OCI-LY1 (cell line): ENCODE measurements at regions not wholly inside any gene's neighbourhood (a gene's known extent, or its start where the extent isn't known, plus 50 kb on each side); places are given as distances from the start of the nearest gene placed in this dataset.

Experiments
- H2AFZ ChIP-seq: fragments of 200-600 bp; sonication (generic), shearing (Covaris generic); 2 replicates; pipeline ENCODE4 v1.6.0; 2014; ENCODE audit warnings: antibody characterized with exemption, mild to moderate bottlenecking, low read length
- H3F3A ChIP-seq: fragments of 200-600 bp; sonication (generic), shearing (Covaris generic); 2 replicates; pipeline ENCODE4 v1.6.0; 2014; ENCODE audit warnings: mild to moderate bottlenecking, antibody characterized with exemption, low read length, moderate library complexity; ENCODE audit not compliant: insufficient read depth
- H3K27ac ChIP-seq: fragments of 200-600 bp; sonication (generic); 2 replicates; pipeline ENCODE4 v1.5.1; 2014; ENCODE audit warnings: low read length, mixed run types, mild to moderate bottlenecking, low read depth; ENCODE audit not compliant: poor library complexity, severe bottlenecking
- H3K27me3 ChIP-seq: fragments of 200-600 bp; sonication (generic); 2 replicates; pipeline ENCODE4 v1.6.0; 2014; ENCODE audit warnings: antibody characterized with exemption, mild to moderate bottlenecking, low read length, moderate library complexity; ENCODE audit not compliant: insufficient read depth
- H3K36me3 ChIP-seq: fragments of 200-600 bp; sonication (generic); 2 replicates; pipeline ENCODE4 v1.6.1; 2014; ENCODE audit warnings: mild to moderate bottlenecking, antibody characterized with exemption, low read length, moderate library complexity, mixed read lengths; ENCODE audit not compliant: insufficient read depth
- H3K4me1 ChIP-seq: fragments of 200-600 bp; sonication (generic); 2 replicates; pipeline ENCODE4 v1.5.1; 2014; ENCODE audit warnings: mild to moderate bottlenecking, low read length, moderate library complexity; ENCODE audit not compliant: insufficient read depth, severe bottlenecking
- H3K4me2 ChIP-seq: fragments of 200-600 bp; sonication (generic), shearing (Covaris generic); 2 replicates; pipeline ENCODE4 v1.6.1; 2014; ENCODE audit warnings: low read length
- H3K4me3 ChIP-seq: fragments of 200-600 bp; sonication (generic); 2 replicates; pipeline ENCODE4 v1.5.1; 2014; ENCODE audit warnings: low read length, low read depth, mild to moderate bottlenecking, mixed read lengths; ENCODE audit not compliant: poor library complexity, severe bottlenecking
- H3K79me2 ChIP-seq: fragments of 200-600 bp; shearing (Covaris generic); 2 replicates; pipeline ENCODE4 v1.6.1; 2016; ENCODE audit warnings: mixed run types, low read length, mixed read lengths; ENCODE audit not compliant: insufficient read depth
- H3K9ac ChIP-seq: fragments of 200-600 bp; sonication (generic), shearing (Covaris generic); 2 replicates; pipeline ENCODE4 v1.6.1; 2014; ENCODE audit warnings: mild to moderate bottlenecking, low read length, mixed read lengths
- H3K9me2 ChIP-seq: fragments of 200-600 bp; sonication (generic), shearing (Covaris generic); 2 replicates; pipeline ENCODE4 v1.6.1; 2014; ENCODE audit warnings: low read depth, mild to moderate bottlenecking, low read length, mixed read lengths
- H3K9me3 ChIP-seq: fragments of 200-600 bp; shearing (Covaris generic); 2 replicates; pipeline ENCODE4 v1.6.1; 2014; ENCODE audit warnings: low read length, mixed read lengths
- H4K20me1 ChIP-seq: fragments of 200-600 bp; sonication (generic), shearing (Covaris generic); 2 replicates; pipeline ENCODE4 v1.6.0; 2016; ENCODE audit warnings: mild to moderate bottlenecking, low read length; ENCODE audit not compliant: insufficient read depth
- CTCF ChIP-seq: fragments of 200-600 bp; sonication (generic), shearing (Covaris generic); IDR thresholded peaks from 2 replicates; pipeline ENCODE4 v1.5.1; 2017; ENCODE audit warnings: mild to moderate bottlenecking, antibody characterized with exemption, low read length, moderate library complexity, mixed read lengths
- EZH2 ChIP-seq: fragments of 200-600 bp; sonication (generic), shearing (Covaris generic); IDR thresholded peaks from 2 replicates; pipeline ENCODE4 v1.8.0; 2017; ENCODE audit warnings: borderline replicate concordance, mixed run types, mild to moderate bottlenecking, antibody characterized with exemption, low read length, moderate library complexity, mixed read lengths

DNA sequence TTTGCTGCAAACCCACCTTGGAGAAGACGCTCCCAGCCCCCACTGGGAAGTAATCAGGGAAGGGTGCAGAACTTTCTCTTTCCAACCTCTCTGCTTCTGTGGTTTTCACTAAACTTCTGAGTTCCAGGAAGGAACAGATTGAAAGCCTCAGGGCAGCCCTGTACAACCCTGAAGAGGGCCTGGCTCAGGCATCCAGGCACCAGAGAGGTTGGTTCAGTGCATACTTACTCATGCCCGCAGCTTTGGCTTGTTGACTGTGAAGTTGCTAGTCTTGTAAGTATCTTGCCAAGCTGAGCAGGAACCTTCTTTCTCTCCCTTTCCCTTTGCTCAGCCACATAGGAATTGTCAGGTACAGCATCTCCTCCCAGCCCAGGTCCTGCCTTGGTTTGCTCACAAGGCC is 272.2 kb upstream of the FOXQ1 start:
- H3K9ac ChIP-seq = no peak overlapping the region
- H3K36me3 ChIP-seq = no peaks in the 10 kb centered on the region
- no peak overlapping the region for H3K4me3 ChIP-seq
- H3F3A ChIP-seq = no peaks in the 10 kb centered on the region
- H3K9me2 ChIP-seq = no peaks in the 10 kb centered on the region
- H3K79me2 ChIP-seq = no peaks in the 10 kb centered on the region
- H3K27me3 ChIP-seq = no peaks in the 10 kb centered on the region
- H3K9me3 ChIP-seq = no peaks in the 10 kb centered on the region
- H3K4me1 ChIP-seq = no peaks in the 10 kb centered on the region
- H3K4me2 ChIP-seq = no peak overlapping the region
- no peak overlapping the region for H3K27ac ChIP-seq
- no peak for TF ChIP-seq EZH2
- H2AFZ ChIP-seq = no peak overlapping the region
- no peaks in the 10 kb centered on the region for H4K20me1 ChIP-seq

DNA sequence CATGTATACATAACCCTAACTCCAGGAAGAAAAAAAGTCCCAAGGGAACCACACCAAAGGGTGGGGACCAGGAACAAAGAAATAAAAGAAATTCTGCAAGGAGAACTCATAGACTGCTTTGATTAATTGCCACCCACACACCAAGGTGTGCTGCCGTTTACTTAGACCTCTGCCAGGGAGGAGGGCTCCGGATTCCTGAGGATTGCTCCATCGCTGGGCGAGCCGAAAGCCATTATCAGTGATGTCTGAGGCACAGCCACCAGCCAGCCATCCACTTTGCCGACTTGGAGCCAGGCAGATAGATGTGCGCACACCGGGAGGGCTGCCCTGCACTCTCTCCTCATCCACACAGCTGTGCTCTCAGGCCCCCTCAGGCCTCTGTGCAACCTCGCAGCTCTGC is 272.7 kb upstream of the FOXQ1 start:
- Histone ChIP-seq H3K79me2 (no peaks in the 10 kb centered on the region), H3K27me3 (no peaks in the 10 kb centered on the region), H3K9me2 (no peaks in the 10 kb centered on the region), H2AFZ (no peak overlapping the region), H3K9me3 (no peaks in the 10 kb centered on the region), H3K27ac (no peak overlapping the region), H3K9ac (no peak overlapping the region), H4K20me1 (no peaks in the 10 kb centered on the region), H3K4me2 (no peak overlapping the region), H3K36me3 (no peaks in the 10 kb centered on the region), H3K4me3 (no peak overlapping the region), H3K4me1 (no peaks in the 10 kb centered on the region), H3F3A (no peaks in the 10 kb centered on the region)
- no peak for TF ChIP-seq CTCF
- no peak for TF ChIP-seq EZH2

GRCh38 chr6:1037430-1038202 is 274.3 kb upstream of the FOXQ1 start:
- Histone ChIP-seq H4K20me1 (no peaks in the 10 kb centered on the region), H3K9me2 (no peaks in the 10 kb centered on the region), H3K36me3 (no peaks in the 10 kb centered on the region), H3K79me2 (no peaks in the 10 kb centered on the region), H3K9ac (no peak overlapping the region), H3K27me3 (no peaks in the 10 kb centered on the region), H3K4me3 (no peak overlapping the region), H3F3A (no peaks in the 10 kb centered on the region), H3K4me2 (no peak overlapping the region), H3K9me3 (no peaks in the 10 kb centered on the region), H3K27ac (no peak overlapping the region), H3K4me1 (no peaks in the 10 kb centered on the region), H2AFZ (no peak overlapping the region)
- no peak for TF ChIP-seq CTCF
- TF ChIP-seq EZH2 = no peak

GRCh38 chr6:1035401-1035800 is 276.5 kb upstream of the FOXQ1 start:
- TF ChIP-seq EZH2 = no peak
- no peak for TF ChIP-seq CTCF
- Histone ChIP-seq H3K4me1 (no peaks in the 10 kb centered on the region), H2AFZ (no peak overlapping the region), H3K9me2 (no peaks in the 10 kb centered on the region), H3K27me3 (no peaks in the 10 kb centered on the region), H3K36me3 (no peaks in the 10 kb centered on the region), H3K4me2 (no peak overlapping the region), H3K4me3 (no peak overlapping the region), H3K9ac (no peak overlapping the region), H3K9me3 (no peaks in the 10 kb centered on the region), H3K27ac (no peak overlapping the region), H4K20me1 (no peaks in the 10 kb centered on the region), H3K79me2 (no peaks in the 10 kb centered on the region), H3F3A (no peaks in the 10 kb centered on the region)
